Stimulated activated CD4-positive, alpha-beta T cell treated with anti-CD3 and anti-CD28 coated beads, Interleukin-2, amount 100 ng/mL, for 24 hours (primary cell): ENCODE measurements at regions not wholly inside any gene's neighbourhood (a gene's known extent, or its start where the extent isn't known, plus 50 kb on each side); places are given as distances from the start of the nearest gene placed in this dataset.
"Not testable (repeated sequence)": the region's sequence is repeated elsewhere in the genome, so short reads cannot be mapped to it uniquely, and the experiment has no call there.

Experiments used
- DNase-seq, 2 donors: peaks; one replicate each; pipeline ENCODE4 v3.0.0-alpha.2; 2020

DNA sequence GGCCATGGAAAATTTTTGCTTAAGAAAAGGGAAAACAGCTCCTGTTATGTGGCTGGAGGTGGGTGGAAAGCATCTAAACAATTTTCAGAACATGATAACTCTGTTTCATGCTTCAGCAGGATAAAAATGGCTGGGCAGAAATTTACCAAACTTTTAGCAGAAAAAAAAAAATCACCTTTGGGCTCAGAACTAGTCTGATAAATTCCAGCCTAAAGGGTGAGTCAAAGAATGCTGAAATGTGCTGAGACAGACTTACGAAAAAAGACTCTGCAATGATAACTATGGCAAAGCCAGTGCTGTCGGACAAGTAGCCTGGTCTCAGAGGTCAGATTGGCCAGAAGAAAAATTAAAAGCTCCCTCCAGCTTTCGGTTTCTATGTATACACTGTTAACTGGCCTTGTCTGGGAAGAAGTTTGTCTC, 123.6 kb downstream of the LRATD1 start:
- DNase-seq = no peak

DNA sequence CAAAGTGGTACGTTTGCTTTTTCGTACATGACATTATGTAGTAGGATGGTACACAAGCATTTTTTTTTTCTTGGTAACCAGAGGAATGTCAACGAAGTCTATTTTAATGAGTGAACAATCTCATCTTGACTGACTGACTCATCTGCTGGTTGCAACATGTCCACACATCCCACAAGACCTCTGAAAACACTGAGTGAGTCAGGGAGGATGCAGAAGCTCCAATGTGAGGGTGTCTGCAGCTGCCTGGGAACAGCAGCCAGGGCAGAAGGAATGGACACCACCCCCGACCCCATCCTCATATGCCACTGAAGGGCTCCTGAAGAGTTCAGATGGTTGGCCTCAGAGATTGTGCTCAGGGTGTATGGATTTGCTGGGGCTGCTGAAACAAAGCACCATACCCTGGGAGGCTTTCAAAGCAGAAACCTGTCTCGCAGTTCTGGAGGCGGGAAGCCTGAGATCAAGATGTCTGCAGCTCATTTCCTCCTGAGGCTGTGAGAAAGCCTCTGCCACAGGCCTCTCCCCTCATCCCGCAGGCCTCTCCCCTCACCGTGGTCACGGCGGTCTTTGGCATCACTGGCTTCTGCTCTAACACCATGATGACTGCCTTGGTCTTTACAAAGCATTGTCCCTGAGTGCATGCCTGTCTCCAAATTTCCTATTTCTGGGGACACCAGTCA, 124.6 kb downstream of the LRATD1 start:
- no peak for DNase-seq

DNA sequence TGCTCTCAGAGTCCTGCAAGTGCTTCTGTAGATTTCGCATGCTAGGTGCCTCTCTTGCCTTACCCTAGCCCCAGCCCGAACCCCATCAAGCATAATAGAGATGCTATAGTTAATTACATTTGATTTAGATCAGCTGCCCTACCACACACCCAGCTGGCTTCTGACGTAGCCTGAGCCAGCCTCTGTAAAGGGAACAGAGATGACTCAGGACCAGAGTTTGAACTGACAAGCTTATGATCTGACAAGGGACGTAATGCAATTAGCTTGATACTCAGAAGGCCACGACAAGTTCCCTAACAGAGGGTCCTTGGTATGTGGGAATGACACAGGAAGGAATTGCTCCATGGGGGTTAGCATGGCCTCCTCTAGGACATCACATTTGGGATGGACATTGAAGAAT, 126.6 kb downstream of the LRATD1 start:
- DNase-seq = no peak

DNA sequence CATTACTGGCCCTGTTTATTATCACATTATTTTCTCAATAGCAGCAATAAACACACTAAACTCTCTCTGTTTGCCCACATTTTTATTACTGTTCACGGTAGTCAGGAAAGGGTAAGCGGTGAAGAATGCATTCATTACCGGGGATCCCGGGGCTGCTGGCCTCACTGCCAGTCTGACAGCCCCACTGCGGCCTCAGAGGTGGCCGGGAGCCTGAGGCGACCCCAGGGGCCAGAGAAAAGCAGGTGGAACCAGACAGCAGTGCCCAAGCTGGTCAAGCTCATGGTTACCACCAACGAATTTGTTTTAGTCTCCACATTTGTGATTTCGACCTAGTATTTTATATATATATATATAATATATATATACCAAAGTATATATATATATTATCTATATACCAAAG, 127.7 kb downstream of the LRATD1 start:
- DNase-seq = no peak

DNA sequence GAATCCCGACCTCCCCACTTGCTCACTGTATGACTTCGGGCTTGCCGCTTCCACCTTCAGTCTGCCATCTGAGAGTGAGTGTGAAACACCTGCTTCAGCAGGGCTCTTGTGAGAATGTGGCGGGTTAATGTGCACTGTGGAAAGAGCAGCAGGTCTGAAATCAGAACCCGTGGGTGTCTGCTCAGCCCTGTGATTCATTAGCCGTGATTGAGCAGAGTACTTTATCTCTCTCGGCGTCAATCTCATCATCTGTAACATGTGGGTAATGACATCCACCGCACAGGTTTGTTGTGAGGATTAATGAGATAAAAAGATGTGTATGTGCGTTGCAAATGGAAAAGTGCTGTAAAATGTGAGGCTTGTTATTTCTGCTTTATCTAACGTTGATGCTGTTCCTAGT, 128.6 kb downstream of the LRATD1 start:
- no peak for DNase-seq

DNA sequence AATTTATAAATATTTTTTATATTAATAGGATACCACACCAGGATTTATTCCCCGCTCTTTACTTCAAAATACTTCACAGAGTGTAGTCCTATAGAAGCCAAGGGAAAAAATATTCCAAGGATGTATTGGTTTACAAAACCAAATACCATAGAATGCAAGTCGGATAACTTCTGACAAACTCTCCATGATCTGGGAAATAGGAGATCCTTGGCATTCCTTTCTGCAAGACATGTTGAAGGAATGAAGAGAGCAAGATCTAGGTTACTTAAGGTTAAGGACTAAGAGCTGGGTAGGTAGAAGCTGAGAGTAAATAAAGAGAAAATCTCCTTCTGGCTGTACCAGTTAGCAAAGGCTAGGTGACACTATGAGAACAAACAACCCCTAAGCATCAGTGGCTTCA, 141.2 kb downstream of the LRATD1 start:
- DNase-seq = no peak

DNA sequence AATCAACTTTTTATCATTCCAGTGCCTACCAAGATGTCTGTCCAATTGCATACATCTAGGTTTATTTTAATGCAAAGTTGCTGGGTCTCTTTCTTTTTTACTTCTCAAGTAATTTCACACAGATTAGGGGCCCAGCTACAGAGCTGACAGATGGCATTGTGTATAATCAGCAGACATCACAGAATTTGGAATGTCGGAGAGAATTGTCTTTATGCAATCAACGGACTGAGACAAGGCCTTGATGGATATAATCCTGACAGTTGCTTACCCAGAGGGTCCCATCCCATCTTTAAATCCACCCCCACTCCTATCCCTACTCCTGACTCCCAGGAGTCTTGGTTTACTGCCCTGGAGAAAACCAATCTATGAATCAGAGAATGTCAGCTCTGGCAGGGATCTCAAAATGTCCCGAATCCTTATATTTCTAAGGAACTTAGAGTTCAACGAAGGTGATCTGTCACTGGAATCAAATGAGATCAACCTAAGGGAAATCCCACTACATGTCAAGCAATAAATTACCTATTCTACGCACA, 142.0 kb downstream of the LRATD1 start:
- no peak for DNase-seq

DNA sequence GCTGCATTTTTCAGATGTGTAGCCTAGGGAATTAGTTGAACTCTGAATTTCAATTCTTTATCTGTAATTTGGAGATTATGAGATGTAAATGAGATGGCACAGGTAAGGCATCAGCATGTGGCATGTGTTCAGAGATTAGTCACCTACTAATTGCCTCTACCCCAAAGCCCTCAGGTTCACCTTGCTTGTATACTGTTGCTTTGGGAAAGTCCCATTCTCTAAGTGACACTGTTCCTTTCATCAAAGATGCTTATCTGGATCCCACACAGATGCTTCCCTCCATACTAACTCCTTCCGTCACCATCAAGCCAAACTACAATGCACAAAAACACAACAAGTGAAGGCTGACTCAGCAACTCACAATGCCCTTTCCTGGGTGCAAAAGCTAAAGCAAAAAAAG, 143.7 kb downstream of the LRATD1 start:
- no peak for DNase-seq

DNA sequence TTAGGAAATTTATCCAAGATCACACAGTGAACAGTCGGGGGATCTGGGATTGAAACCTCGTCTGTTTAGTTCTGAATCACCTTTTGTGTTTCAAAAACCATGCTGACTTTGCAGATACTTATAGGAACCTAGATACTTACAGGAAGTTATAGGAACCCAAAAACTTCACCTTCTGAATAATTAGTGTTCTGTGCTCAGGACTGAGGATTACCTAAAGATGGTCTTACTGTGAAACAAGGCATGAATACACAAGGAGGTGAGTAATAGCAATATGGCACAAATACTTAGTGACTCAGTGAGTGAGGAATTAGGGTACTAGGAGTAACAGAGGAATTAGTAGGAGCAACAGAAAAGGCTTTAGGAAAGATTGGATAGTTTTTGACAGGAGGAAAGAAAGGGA, 145.5 kb downstream of the LRATD1 start:
- DNase-seq = no peak

DNA sequence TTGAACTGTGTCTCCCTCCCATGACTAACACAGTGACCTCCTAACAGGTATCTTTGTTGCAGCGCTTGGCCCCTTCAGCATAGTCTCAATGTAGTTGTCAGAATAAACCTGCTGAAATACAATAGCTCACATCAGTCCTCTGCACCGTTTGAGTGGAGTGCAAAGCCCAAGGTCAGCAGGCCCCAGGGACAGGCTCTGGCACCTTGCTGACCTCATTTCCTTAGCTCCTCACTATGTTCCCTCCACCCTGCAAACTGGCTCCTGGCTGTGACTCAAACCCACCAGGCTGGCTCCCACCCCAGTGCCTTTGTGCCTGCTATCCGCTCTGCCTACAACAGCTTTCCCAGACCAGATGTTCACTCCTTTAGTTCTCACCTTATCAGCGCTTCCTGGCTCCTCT, 146.7 kb downstream of the LRATD1 start:
- DNase-seq = no peak

DNA sequence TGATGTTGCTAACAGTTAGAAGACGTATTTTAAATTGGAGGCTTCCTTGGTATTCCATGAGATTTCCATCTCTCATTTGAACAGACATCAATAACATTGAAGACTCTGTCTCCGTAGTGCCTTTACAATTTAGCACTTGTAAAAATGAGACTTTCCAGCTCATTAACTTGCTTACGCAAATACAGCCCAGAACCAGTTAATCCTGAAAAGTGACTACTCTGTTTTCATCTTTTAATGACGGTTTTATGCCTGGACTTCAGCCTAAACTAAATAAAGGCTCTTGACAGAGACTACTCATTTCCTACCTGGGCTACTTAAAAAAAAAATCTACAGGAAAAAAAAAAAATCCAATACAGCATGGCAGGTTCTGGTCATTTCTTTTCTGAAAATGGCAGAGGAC, 148.6 kb downstream of the LRATD1 start:
- no peak for DNase-seq

DNA sequence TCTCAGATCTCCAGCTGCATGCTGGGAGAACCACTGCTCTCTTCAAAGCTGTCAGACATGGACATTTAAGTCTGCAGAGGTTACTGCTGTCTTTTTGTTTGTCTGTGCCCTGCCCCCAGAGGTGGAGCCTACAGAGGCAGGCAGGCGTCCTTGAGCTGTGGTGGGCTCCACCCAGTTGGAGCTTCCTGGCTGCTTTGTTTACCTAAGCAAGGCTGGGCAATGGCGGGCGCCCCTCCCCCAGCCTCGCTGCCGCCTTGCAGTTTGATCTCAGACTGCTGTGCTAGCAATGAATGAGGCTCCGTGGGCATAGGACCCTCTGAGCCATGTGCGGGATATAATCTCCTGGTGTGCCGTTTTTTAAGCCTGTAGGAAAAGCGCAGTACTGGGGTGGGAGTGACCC, 156.3 kb downstream of the LRATD1 start:
- not testable (repeated sequence) for DNase-seq

DNA sequence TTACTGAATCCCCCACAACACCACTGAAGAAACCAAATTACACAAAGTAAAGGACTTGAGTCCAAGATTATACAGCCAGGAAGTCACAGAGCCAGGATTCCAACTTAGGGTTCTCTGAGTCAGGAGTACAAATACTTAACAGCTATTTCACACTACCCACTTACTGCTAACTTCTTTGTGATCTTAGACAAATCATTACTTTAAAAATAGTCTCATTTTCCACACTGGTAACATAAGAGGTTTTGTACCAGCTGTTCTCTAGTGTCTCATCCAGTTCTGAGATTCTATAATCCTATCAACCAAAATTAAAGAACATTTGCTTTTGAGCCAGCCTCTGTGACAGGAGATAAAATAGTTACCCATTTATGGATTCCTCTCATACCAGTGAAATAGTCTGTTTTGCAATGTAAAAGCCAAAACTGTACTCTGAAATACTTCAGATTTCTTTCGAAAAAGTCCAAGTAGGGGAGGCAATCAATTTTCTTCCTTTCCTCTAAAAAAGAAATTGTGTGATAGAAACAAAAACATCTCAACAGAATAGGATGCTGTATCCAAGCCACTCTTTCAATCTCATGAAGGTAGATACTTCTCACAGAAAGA, 157.6 kb downstream of the LRATD1 start:
- no peak for DNase-seq

DNA sequence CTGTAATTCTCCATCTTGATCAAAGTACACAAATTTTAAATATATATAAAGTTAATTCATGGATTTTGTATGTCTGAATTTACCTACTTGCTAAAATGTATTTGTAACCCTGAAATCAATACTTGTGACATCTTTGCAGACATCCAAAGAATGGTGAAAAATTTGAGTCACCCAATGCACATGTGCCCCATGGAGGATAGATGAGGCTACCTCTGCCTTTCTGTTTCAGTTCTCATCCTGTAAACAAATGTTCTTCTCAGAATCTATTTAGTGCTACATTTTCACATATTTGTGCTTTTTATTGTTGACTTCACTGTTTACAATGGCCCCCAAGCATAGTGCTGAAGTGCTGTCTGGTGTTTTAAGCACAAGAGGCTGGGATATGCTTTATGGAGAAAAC, 171.5 kb downstream of the LRATD1 start:
- no peak for DNase-seq

DNA sequence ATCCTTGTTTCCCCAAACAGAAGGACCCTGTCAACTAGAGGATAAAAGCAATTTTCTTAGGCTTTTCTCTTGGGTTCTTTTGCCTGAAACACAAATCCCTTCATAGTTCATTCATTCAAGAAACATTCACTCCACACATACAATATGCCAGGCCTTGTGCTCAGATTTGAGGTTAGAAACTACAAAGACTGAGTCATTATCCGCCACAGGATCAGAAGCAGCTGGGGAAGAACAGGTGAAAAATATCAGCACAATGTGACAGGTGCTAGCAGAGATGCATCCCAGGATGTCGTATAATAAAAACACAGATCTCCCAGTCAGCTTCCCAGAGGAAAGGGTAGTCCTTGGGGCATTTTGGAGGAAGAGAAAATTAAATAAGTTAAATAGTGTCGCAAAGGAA, 172.4 kb downstream of the LRATD1 start:
- no peak for DNase-seq

DNA sequence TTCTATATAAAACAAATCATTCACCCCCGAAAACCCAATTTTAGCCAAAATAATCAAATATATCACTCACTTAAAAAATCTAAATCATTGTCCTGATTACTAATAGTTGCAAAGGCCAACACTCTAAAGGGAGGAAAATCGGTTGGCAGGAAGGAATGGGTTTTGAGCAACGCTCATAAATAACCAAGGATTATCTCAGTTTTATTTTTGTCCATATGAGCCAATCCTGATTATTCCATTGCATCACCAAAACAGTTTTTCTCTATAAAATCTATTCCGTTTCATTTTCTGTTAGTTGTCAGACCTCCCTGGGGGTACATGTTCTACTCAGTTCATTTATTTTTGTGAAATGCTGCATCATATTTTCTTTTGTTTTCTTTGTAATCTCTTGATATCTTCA, 174.1 kb downstream of the LRATD1 start:
- DNase-seq = no peak

DNA sequence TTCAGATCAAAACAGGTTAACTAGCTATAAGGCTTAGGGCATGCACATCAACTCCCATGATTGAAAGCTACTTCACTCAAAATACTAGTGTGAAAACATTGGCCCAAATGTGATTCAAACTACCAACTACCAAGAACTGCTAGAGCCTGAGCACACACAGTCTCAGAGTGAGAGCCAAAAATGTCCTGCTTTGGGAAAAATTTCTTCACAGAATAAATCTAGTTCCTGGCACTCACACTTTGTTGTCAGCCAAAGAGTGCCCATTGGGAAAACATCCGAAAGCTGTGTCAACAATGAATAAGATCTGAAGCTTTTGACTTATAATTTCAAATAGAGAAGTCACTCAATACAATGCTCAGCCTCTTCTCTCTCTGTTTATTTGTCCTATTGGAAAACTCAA, 182.7 kb downstream of the LRATD1 start:
- DNase-seq = no peak

DNA sequence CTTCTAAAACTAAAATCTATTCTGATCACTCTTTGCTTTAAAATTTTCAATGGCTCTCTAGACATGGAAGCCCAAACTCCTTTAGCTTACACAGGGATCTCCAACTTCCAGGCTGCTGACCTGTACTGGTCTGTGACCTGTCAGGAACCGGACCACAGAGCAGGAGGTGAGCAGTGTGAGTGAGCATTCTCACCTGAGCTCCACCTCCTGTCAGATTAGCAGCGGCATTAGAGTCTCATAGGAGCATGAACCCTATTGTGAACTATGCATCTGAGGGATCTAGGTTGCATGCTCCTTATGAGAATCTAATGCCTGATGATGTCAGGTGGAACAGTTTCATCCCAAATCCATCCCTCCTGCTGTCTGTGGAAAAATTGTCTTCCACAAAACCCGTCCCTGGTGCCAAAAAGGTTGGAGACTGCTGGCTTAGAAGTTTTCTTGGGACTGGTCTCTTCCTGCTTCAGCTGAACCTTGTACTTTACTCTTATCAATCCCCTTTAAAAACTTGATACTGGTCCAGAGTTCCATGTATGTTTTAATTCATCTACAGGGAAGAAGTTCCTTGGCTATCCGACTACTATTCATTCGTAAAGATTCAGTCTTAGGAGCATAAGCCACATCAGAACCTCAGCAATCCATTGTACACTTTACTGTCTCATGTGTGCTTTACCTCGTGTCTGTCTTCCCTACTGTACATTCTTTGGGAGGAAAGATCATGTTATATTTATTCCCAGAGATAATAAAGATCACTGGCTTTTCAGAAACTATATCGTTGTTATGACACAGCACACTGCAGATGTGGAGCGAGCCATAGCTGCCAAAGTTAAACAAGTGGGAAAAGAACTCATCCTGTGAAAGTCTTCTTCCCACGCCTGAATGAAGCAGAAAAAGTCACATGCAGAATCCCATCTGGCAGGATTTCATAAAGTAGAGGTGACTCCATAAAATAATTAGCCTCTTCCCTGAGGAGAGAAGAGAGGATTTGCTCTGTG, 183.8 kb downstream of the LRATD1 start:
- DNase-seq = no peak

DNA sequence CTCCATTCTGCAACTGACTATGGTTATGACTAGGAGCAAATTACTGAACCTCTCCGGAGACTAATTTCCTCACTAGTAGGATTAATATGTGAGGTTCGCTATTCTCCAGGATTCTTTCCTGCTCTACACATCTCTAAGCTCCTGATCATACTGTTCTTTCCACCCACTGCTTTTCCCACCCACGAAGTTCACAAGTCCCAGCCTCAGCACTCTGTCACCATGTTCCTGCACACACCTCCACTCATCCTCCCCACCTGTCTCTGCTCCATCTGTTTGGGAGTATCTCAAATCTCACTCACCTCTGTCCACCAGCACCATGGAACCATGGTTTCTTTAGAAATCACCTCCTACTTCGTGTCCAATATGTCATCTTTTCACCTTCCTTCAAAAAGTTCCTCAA, 185.3 kb downstream of the LRATD1 start:
- DNase-seq = no peak

DNA sequence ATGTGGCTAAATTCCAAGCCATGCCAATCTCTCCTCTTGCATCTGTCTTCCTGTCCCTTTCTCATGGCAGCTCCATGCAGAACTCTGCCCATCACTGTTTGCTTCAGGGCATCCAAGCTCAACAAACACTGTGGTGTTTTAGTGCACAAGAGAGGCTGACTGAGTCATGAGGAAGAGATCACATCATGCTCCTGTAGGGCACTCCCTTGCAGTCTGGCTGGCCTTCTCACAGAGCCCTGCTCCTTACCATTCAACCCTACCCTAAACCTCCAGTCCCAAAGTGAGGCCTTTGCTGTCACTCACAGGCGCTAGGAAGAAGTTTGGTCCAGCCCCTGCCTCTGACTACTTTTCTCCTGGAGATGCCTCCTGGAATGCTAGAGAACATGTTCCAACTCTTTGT, 194.0 kb downstream of the LRATD1 start:
- no peak for DNase-seq

DNA sequence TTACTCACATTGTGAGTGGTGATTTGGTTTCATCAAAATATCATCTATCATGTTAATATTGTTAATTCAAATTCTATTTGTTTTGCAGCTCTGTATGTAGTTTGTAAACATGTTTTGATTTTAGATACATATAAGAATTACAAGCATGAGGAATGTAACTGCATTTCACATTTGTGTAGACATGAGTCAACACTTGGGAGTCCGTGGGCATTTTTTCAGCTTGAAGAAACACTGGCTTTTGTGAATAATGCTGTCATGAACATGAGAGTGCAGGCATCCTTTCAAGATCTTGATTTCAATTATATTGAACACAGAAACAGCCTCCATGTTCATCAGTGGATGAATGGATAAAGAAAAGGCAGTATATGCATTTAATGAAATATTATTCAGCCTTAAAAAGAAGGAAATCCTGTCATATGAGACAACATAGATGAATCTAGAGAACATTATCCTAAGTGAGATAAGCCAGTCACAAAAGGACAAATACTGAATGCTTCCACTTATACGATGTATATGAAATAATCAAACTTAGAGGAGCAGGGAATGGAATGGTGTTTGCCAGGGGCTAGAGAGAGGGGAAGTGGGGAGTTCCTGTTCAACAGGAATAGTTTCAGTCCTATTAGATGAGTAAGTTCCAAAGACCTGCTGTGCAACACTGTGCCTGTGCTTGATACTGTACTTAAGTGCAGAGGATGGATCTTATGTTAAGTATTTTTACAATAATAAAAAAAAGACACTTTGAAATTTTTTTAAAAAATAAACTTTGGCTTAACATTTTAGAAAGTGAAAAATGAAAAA, 194.9 kb downstream of the LRATD1 start:
- no peak for DNase-seq

DNA sequence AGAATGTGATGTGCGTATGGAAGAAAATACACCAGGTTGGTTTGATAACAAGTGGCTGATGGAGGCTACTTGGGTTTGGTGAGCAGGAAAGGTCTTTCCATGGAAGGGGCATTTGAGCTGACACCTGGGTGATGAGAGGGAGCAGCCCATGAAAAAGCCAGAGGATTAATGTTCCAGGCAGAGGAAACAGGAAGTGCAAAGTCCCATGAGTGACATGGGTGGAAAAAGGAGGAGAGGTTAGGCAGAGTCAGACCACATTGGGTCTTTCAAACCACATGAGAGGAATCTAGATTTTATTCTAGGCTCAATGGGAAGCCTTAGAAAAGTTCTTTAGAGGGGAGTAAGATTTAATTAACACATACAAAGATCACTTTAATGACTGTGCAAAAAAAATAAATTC, 195.7 kb downstream of the LRATD1 start:
- no peak for DNase-seq

DNA sequence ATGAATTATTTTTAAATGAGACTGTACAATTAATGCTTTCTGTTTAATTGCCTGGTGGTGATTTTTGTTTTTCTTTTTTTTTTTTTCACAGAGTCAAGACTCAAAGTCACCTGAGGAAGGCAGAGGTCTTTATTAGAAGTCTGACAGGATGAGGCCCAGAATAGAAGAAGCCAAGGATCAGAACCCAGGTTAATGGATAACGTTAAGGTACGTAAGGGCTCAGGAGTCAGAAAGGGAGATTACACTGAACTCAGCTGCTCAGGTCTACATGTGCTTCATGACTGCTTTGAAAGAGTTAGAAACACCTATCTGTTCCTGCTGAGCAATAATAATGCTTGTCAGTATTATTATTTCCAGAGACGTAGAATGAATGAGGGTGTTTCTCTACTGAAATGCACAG, 196.5 kb downstream of the LRATD1 start:
- DNase-seq = no peak
